ENCODE measurements at regions not wholly inside any gene's neighbourhood (a gene's known extent, or its start where the extent isn't known, plus 50 kb on each side); places are given as distances from the start of the nearest gene placed in this dataset.

DNA sequence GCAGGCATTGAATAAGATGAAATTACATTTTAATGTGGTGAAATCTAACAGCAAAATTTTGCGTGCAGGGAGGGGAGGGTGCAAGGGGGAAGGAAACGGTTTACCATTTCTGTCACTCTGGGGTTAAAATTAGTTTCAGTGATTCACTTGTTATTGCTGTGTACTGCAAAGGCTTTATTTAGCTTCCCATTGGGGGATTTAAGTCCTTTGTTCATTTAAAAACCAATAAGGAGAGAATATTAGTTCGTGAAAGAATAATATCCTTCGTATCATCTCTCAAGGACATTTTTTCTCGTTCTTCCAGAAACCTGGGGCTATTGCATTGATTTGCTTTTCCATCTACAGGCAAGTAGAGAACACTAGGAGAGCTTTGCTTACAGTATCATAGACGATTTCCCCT lies 667.8 kb upstream of the RGMB start:
- DNase-seq = no peak
- H3K36me3 ChIP-seq (ENCODE audit: control insufficient read depth in 4 of 4, insufficient read depth in 4 of 4, low read length in 3 of 4) = no peaks in the 10 kb centered on the region
- ChIA-PET POLR2A (no interaction called here), CTCF (no interaction called here)
- H3K27me3 ChIP-seq (replicated peaks in 2 of 5; ENCODE audit: control insufficient read depth in 4 of 5, insufficient read depth in 5 of 5, low read length in 4 of 5) = no peaks in the 10 kb centered on the region
- H3K4me3 ChIP-seq (ENCODE audit: control insufficient read depth in 1 of 7, extremely low read depth in 1 of 7, insufficient read depth in 4 of 7, low read depth in 2 of 7, low read length in 6 of 7) = no peak overlapping the region
- no peak overlapping the region for H3K27ac ChIP-seq (ENCODE audit: insufficient read depth in 1 of 2, low read depth in 1 of 2, low read length in 2 of 2, poor library complexity in 1 of 2, severe bottlenecking in 2 of 2)
- no peaks in the 10 kb centered on the region for H3K4me1 ChIP-seq (ENCODE audit: control extremely low read depth in 1 of 4, control insufficient read depth in 4 of 4, insufficient read depth in 4 of 4, low read length in 3 of 4)
- WGBS (ENCODE audit: insufficient coverage) = 78% methylated on average over 5 of the region's 6 CpGs
- no peaks in the 10 kb centered on the region for H3K9me3 ChIP-seq (ENCODE audit: control extremely low read depth in 1 of 5, control insufficient read depth in 4 of 5, insufficient read depth in 2 of 5, low read depth in 1 of 5, low read length in 4 of 5)

DNA sequence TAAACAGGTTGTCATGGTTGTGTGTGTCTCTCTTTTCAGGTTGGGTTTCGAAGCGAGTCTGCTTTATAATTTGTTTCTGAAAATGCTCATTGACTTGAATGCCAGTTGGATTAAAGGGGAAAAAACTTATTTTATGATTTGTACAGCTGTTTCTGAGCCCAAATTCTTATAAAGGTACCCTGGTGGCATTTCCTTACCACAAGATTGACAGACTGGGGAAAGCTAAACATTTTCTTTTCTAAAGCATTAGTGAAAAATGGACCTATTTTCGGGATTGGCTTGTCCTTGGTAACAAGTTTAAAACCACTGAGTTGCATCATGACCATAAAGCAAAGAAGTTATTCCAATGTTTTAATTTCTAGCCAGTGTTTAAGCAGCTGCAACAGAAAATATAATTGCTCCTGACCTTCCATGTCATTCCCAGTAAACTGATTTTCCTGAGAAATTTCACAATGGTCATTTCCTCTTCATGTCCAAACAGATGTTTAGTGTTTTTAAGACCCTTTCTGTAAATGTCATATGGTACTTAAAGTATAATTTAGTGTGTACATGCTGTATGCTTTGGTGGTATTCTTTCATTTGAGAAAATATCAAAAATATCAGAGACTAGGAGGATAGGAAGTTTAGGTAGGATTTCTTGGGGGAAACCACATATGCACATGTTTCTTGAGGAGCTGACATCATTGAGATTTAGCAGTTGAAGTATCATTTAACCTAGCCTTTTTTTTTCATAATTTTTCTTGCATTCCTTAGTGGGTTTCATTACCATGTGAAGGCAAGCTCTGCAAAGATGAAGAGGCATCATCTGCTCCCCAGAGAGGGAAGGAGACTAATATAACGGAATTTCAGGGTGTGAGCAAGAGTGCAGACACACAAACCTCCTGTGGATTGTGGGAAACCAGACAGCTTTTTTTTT lies 667.1 kb upstream of the RGMB start:
- DNase-seq = no peak
- no peaks in the 10 kb centered on the region for H3K27me3 ChIP-seq (replicated peaks in 2 of 5; ENCODE audit: control insufficient read depth in 4 of 5, insufficient read depth in 5 of 5, low read length in 4 of 5)
- no peak overlapping the region for H3K4me3 ChIP-seq (ENCODE audit: control insufficient read depth in 1 of 7, extremely low read depth in 1 of 7, insufficient read depth in 4 of 7, low read depth in 2 of 7, low read length in 6 of 7)
- no peaks in the 10 kb centered on the region for H3K36me3 ChIP-seq (ENCODE audit: control insufficient read depth in 4 of 4, insufficient read depth in 4 of 4, low read length in 3 of 4)
- H3K9me3 ChIP-seq (ENCODE audit: control extremely low read depth in 1 of 5, control insufficient read depth in 4 of 5, insufficient read depth in 2 of 5, low read depth in 1 of 5, low read length in 4 of 5) = no peaks in the 10 kb centered on the region
- H3K4me1 ChIP-seq (ENCODE audit: control extremely low read depth in 1 of 4, control insufficient read depth in 4 of 4, insufficient read depth in 4 of 4, low read length in 3 of 4) = no peaks in the 10 kb centered on the region
- H3K27ac ChIP-seq (ENCODE audit: insufficient read depth in 1 of 2, low read depth in 1 of 2, low read length in 2 of 2, poor library complexity in 1 of 2, severe bottlenecking in 2 of 2) = no peak overlapping the region
- CTCF ChIA-PET = no interaction called here
- POLR2A ChIA-PET = interaction anchor here (0.7 kb wide), 1 partner anchor 1623 kb away, joined by 3 read pairs; no protein-coding TSS in a partner anchor
- WGBS (ENCODE audit: insufficient coverage) = 72% methylated on average over 3 of the region's 4 CpGs

DNA sequence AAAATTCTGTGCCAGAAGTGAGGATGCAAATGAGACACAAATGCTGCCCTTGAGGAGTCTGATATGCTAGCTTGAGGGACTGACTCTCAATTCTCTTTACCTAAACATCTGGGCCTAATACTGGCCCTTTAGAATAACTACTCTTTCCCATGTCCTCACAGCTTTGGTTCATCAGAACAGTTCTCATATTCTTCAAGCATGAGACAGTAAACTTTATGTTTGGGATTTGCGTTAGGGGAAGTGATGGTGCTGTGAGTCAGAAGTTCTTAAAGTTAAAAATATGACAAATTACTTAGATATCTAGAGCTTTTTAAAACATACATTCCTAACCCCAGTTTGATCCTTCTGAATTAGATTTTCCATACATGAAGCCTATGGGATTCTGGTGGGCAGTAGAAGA lies 665.0 kb upstream of the RGMB start:
- H3K4me1 ChIP-seq (ENCODE audit: control extremely low read depth in 1 of 4, control insufficient read depth in 4 of 4, insufficient read depth in 4 of 4, low read length in 3 of 4) = no peaks in the 10 kb centered on the region
- H3K9me3 ChIP-seq (ENCODE audit: control extremely low read depth in 1 of 5, control insufficient read depth in 4 of 5, insufficient read depth in 2 of 5, low read depth in 1 of 5, low read length in 4 of 5) = peaks cover 0 to 4% (median 0%) of the 10 kb centered on the region in 5 experiments
- CTCF ChIA-PET = no interaction called here
- H3K27ac ChIP-seq (ENCODE audit: insufficient read depth in 1 of 2, low read depth in 1 of 2, low read length in 2 of 2, poor library complexity in 1 of 2, severe bottlenecking in 2 of 2) = no peak overlapping the region
- no CpG with 5 or more reads among the region's 1 CpG for WGBS (ENCODE audit: insufficient coverage)
- no peak overlapping the region for H3K4me3 ChIP-seq (ENCODE audit: control insufficient read depth in 1 of 7, extremely low read depth in 1 of 7, insufficient read depth in 4 of 7, low read depth in 2 of 7, low read length in 6 of 7)
- POLR2A ChIA-PET = no interaction called here
- DNase-seq = no peak
- H3K27me3 ChIP-seq (replicated peaks in 2 of 5; ENCODE audit: control insufficient read depth in 4 of 5, insufficient read depth in 5 of 5, low read length in 4 of 5) = no peaks in the 10 kb centered on the region
- no peaks in the 10 kb centered on the region for H3K36me3 ChIP-seq (ENCODE audit: control insufficient read depth in 4 of 4, insufficient read depth in 4 of 4, low read length in 3 of 4)

DNA sequence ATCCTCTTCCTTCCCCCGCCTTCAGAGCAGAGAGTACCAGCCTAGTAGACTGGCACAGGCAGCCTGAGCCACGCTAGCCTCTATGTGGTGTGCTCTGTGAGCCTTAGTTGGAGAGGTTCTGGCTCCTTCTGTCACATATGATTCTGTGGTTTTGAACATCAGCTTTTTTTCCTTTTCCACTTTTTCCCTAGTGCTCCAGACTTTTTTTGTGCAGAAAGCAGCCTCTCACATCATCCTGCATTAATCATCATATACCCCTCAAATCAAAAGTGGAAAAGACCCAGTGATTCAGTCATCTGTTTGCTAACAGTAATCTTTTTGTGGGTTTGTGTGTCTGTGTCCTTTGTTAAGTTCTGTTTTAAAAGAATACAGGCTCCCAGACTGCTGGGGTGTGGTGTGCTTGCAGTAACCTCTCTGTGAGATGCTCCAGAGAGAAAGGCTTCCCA lies 663.9 kb upstream of the RGMB start:
- WGBS (ENCODE audit: insufficient coverage) = no CpG with 5 or more reads among the region's 2 CpGs
- ChIA-PET POLR2A (no interaction called here), CTCF (no interaction called here)
- no peak for DNase-seq
- Histone ChIP-seq H3K9me3 (ENCODE audit: control extremely low read depth in 1 of 5, control insufficient read depth in 4 of 5, insufficient read depth in 2 of 5, low read depth in 1 of 5, low read length in 4 of 5) (peaks cover 0 to 4% (median 0%) of the 10 kb centered on the region in 5 experiments), H3K4me3 (ENCODE audit: control insufficient read depth in 1 of 7, extremely low read depth in 1 of 7, insufficient read depth in 4 of 7, low read depth in 2 of 7, low read length in 6 of 7) (no peak overlapping the region), H3K27ac (ENCODE audit: insufficient read depth in 1 of 2, low read depth in 1 of 2, low read length in 2 of 2, poor library complexity in 1 of 2, severe bottlenecking in 2 of 2) (no peak overlapping the region), H3K4me1 (ENCODE audit: control extremely low read depth in 1 of 4, control insufficient read depth in 4 of 4, insufficient read depth in 4 of 4, low read length in 3 of 4) (no peaks in the 10 kb centered on the region), H3K36me3 (ENCODE audit: control insufficient read depth in 4 of 4, insufficient read depth in 4 of 4, low read length in 3 of 4) (no peaks in the 10 kb centered on the region), H3K27me3 (replicated peaks in 2 of 5; ENCODE audit: control insufficient read depth in 4 of 5, insufficient read depth in 5 of 5, low read length in 4 of 5) (no peaks in the 10 kb centered on the region)

DNA sequence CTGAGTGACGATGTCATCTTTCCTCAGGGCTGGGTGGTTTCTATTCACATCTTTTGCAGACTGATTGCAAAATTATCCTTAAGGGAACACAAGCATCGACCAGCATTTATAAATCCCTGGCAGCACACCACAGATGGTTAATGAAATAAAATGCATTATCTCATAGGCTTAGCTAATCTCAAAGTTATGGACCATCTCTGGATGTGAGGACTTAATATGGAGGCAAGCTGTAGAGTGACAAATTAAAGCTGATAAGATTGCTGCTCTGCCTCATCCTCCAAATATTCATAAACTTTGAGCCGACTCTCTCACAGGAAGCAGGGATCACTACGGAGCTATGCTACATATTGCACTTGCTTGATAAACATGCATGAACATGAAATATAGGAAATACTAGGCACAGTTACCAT lies 663.2 kb upstream of the RGMB start:
- H3K27ac ChIP-seq (ENCODE audit: insufficient read depth in 1 of 2, low read depth in 1 of 2, low read length in 2 of 2, poor library complexity in 1 of 2, severe bottlenecking in 2 of 2) = no peak overlapping the region
- no peaks in the 10 kb centered on the region for H3K4me1 ChIP-seq (ENCODE audit: control extremely low read depth in 1 of 4, control insufficient read depth in 4 of 4, insufficient read depth in 4 of 4, low read length in 3 of 4)
- ChIA-PET CTCF (interaction anchor here (0.6 kb wide), 1 partner anchor 748 kb away, joined by 3 read pairs; no protein-coding TSS in a partner anchor), POLR2A (no interaction called here)
- H3K36me3 ChIP-seq (ENCODE audit: control insufficient read depth in 4 of 4, insufficient read depth in 4 of 4, low read length in 3 of 4) = no peaks in the 10 kb centered on the region
- no peak for DNase-seq
- no peaks in the 10 kb centered on the region for H3K27me3 ChIP-seq (replicated peaks in 2 of 5; ENCODE audit: control insufficient read depth in 4 of 5, insufficient read depth in 5 of 5, low read length in 4 of 5)
- H3K9me3 ChIP-seq (ENCODE audit: control extremely low read depth in 1 of 5, control insufficient read depth in 4 of 5, insufficient read depth in 2 of 5, low read depth in 1 of 5, low read length in 4 of 5) = peaks cover 0 to 4% (median 0%) of the 10 kb centered on the region in 5 experiments
- WGBS (ENCODE audit: insufficient coverage) = no CpG with 5 or more reads among the region's 4 CpGs
- H3K4me3 ChIP-seq (ENCODE audit: control insufficient read depth in 1 of 7, extremely low read depth in 1 of 7, insufficient read depth in 4 of 7, low read depth in 2 of 7, low read length in 6 of 7) = no peak overlapping the region

DNA sequence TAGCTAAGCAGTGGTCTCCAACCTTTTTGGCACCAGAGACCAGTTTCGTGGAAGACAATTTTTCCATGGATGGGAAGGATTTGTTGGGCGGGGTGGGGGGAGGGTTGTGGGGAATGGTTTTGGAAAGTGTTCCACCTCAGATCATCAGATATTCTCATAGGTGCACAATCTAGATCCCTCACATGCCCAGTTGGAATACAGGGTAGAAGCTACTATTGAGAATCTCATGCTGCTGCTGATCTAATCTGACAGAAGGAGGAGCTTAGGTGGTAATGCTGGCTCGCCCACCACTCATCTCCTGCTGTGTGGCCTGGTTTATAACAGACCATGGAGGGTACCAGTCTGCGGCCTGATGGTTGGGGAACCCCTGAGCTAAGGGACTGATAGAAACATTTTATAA lies 662.7 kb upstream of the RGMB start:
- Histone ChIP-seq H3K9me3 (ENCODE audit: control extremely low read depth in 1 of 5, control insufficient read depth in 4 of 5, insufficient read depth in 2 of 5, low read depth in 1 of 5, low read length in 4 of 5) (peaks cover 0 to 4% (median 0%) of the 10 kb centered on the region in 5 experiments), H3K4me1 (ENCODE audit: control extremely low read depth in 1 of 4, control insufficient read depth in 4 of 4, insufficient read depth in 4 of 4, low read length in 3 of 4) (no peaks in the 10 kb centered on the region), H3K27ac (ENCODE audit: insufficient read depth in 1 of 2, low read depth in 1 of 2, low read length in 2 of 2, poor library complexity in 1 of 2, severe bottlenecking in 2 of 2) (no peak overlapping the region), H3K36me3 (ENCODE audit: control insufficient read depth in 4 of 4, insufficient read depth in 4 of 4, low read length in 3 of 4) (no peaks in the 10 kb centered on the region), H3K4me3 (ENCODE audit: control insufficient read depth in 1 of 7, extremely low read depth in 1 of 7, insufficient read depth in 4 of 7, low read depth in 2 of 7, low read length in 6 of 7) (no peak overlapping the region), H3K27me3 (replicated peaks in 2 of 5; ENCODE audit: control insufficient read depth in 4 of 5, insufficient read depth in 5 of 5, low read length in 4 of 5) (no peaks in the 10 kb centered on the region)
- ChIA-PET CTCF (interaction anchor here (0.6 kb wide), 1 partner anchor 749 kb away, joined by 3 read pairs; no protein-coding TSS in a partner anchor), POLR2A (no interaction called here)
- 88% methylated on average over 1 of the region's 4 CpGs for WGBS (ENCODE audit: insufficient coverage)
- DNase-seq = no peak

DNA sequence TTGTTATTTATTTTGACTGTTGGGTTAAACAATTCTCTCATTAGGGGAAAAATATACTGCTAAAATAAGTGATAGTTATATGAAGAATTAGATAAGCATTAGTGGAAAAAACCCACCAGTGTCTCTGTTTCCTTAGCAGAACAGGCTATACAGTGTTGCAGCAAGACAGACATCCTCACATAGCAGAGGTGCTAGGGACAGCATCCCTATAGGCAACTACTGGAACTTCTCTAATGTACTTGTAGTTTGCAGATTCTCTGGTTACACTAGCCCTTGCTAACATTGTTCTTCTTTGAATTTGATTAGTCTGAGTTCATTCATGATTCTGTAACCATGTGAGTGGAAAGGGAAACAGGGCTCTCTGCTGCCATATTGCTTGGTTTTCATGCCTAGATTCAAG lies 661.8 kb upstream of the RGMB start:
- ChIA-PET CTCF (no interaction called here), POLR2A (no interaction called here)
- Histone ChIP-seq H3K4me1 (ENCODE audit: control extremely low read depth in 1 of 4, control insufficient read depth in 4 of 4, insufficient read depth in 4 of 4, low read length in 3 of 4) (no peaks in the 10 kb centered on the region), H3K36me3 (ENCODE audit: control insufficient read depth in 4 of 4, insufficient read depth in 4 of 4, low read length in 3 of 4) (no peaks in the 10 kb centered on the region), H3K27ac (ENCODE audit: insufficient read depth in 1 of 2, low read depth in 1 of 2, low read length in 2 of 2, poor library complexity in 1 of 2, severe bottlenecking in 2 of 2) (no peak overlapping the region), H3K9me3 (ENCODE audit: control extremely low read depth in 1 of 5, control insufficient read depth in 4 of 5, insufficient read depth in 2 of 5, low read depth in 1 of 5, low read length in 4 of 5) (peaks cover 0 to 4% (median 0%) of the 10 kb centered on the region in 5 experiments), H3K27me3 (replicated peaks in 2 of 5; ENCODE audit: control insufficient read depth in 4 of 5, insufficient read depth in 5 of 5, low read length in 4 of 5) (no peaks in the 10 kb centered on the region), H3K4me3 (ENCODE audit: control insufficient read depth in 1 of 7, extremely low read depth in 1 of 7, insufficient read depth in 4 of 7, low read depth in 2 of 7, low read length in 6 of 7) (no peak overlapping the region)
- no peak for DNase-seq

Data from common myeloid progenitor, CD34-positive (primary cell).